NCI-H524 (cell line): ENCODE measurements at regions not wholly inside any gene's neighbourhood (a gene's known extent, or its start where the extent isn't known, plus 50 kb on each side); places are given as distances from the start of the nearest gene placed in this dataset.
A peak's percentile ranks its signal among the peaks of the same experiment; 100 is the strongest.

Experiments
- DNase-seq, 2 experiments: peaks; one replicate each; lab custom pipeline; 2025; lab: John Stamatoyannopoulos, UW

GRCh38 chr4:90007494-90008167, 113.0 kb downstream of the MMRN1 start:
- DNase-seq, result no peak

- no peak for DNase-seq
Observed at GRCh38 chr4:90012918-90013317, 114.3 kb upstream of the CCSER1 start.

GRCh38 chr4:90024519-90024918, 102.7 kb upstream of the CCSER1 start:
- DNase-seq, result no peak

- peak in 1 of 2 experiments; percentile 11 for DNase-seq
Observed at GRCh38 chr4:90025248-90025647, 101.9 kb upstream of the CCSER1 start.

- no peak for DNase-seq
Observed at GRCh38 chr4:90027565-90027964, 99.6 kb upstream of the CCSER1 start.

- no peak for DNase-seq
Observed at GRCh38 chr4:90028460-90028859, 98.7 kb upstream of the CCSER1 start.

- peak in 1 of 2 experiments; percentile 10 for DNase-seq
Observed at GRCh38 chr4:90030202-90030601, 97.0 kb upstream of the CCSER1 start.

GRCh38 chr4:90030953-90031352, 96.2 kb upstream of the CCSER1 start:
- peak in 1 of 2 experiments; percentile 43 for DNase-seq

- DNase-seq, result peak in 1 of 2 experiments; percentile 53
Observed at GRCh38 chr4:90039122-90039521, 88.1 kb upstream of the CCSER1 start.

- DNase-seq, result no peak
Observed at GRCh38 chr4:90051999-90052398, 75.2 kb upstream of the CCSER1 start.

GRCh38 chr4:90057091-90057490, 70.1 kb upstream of the CCSER1 start:
- no peak for DNase-seq

- no peak for DNase-seq
Observed at GRCh38 chr4:90060039-90060438, 67.2 kb upstream of the CCSER1 start.

GRCh38 chr4:90061881-90062280, 65.3 kb upstream of the CCSER1 start:
- no peak for DNase-seq

- no peak for DNase-seq
Observed at GRCh38 chr4:90064196-90064595, 63.0 kb upstream of the CCSER1 start.

- DNase-seq, result no peak
Observed at GRCh38 chr4:90069151-90069550, 58.0 kb upstream of the CCSER1 start.

GRCh38 chr4:90071289-90072235, 55.6 kb upstream of the CCSER1 start:
- no peak for DNase-seq

- peak; percentile 37 to 58 for DNase-seq
Observed at GRCh38 chr4:90074322-90074886, 52.8 kb upstream of the CCSER1 start.
